HEK293 (cell line): ENCODE measurements at regions not wholly inside any gene's neighbourhood (a gene's known extent, or its start where the extent isn't known, plus 50 kb on each side); places are given as distances from the start of the nearest gene placed in this dataset.

Experiments
- CTCF ChIA-PET: fragments of 350-600 bp; formaldehyde crosslinking; extraction: SDS; loops from one replicate; lab custom pipeline; 2021; ENCODE audit warnings: antibody characterized with exemption; lab: Yijun Ruan, JAX
- POLR2A ChIA-PET: fragments of 300-600 bp; formaldehyde crosslinking; extraction: SDS; loops from one replicate; lab custom pipeline; 2020; ENCODE audit warnings: antibody characterized with exemption, inconsistent platforms; lab: Yijun Ruan, JAX
- H3K27ac ChIP-seq: fragments of 200-500 bp; sonication (Bioruptor generic); 2 replicates; pipeline ENCODE4 v1.5.1; 2014; ENCODE audit warnings: low read depth, low read length, control low read depth, inconsistent platforms; ENCODE audit errors: extremely low read depth
- H3K36me3 ChIP-seq, 2 experiments: fragments of 200-500 bp in 1 of 2; sonication (Bioruptor generic) in 1 of 2; 1 replicate in 1 of 2; 2 replicates in 1 of 2; pipeline ENCODE4 v1.5.1; 2014 to 2017; ENCODE audit warnings: inconsistent platforms in 2 of 2, low read length in 2 of 2; ENCODE audit not compliant: control insufficient read depth in 2 of 2, insufficient read depth in 1 of 2
- H3K4me1 ChIP-seq: fragments of 200-500 bp; sonication (Bioruptor generic); 2 replicates; pipeline ENCODE4 v1.5.1; 2014; ENCODE audit warnings: mild to moderate bottlenecking, low read length, inconsistent platforms; ENCODE audit not compliant: control insufficient read depth, insufficient read depth
- H3K4me3 ChIP-seq: 2 replicates; pipeline ENCODE4 v1.5.1; 2011; ENCODE audit warnings: low read depth, mild to moderate bottlenecking, control low read depth, low read length, moderate library complexity
- H3K9me3 ChIP-seq: fragments of 200-500 bp; sonication (Bioruptor generic); 2 replicates; pipeline ENCODE4 v1.5.1; 2014; ENCODE audit warnings: low read depth, low read length, inconsistent platforms; ENCODE audit not compliant: control insufficient read depth, insufficient read depth
- EGR2 ChIP-seq: fragments of 450-650 bp; formaldehyde crosslinking; IDR thresholded peaks from 2 replicates; pipeline ENCODE4 v1.5.1; 2016; ENCODE audit warnings: low read depth, missing biosample characterization, missing genetic modification characterization
- ZNF239 ChIP-seq: fragments of 450-650 bp; formaldehyde crosslinking; IDR thresholded peaks from 2 replicates; pipeline ENCODE4 v1.5.1; 2016; ENCODE audit warnings: missing biosample characterization, missing genetic modification characterization
- ZNF423 ChIP-seq: fragments of 450-650 bp; formaldehyde crosslinking; IDR thresholded peaks from 2 replicates; pipeline ENCODE4 v1.5.1; 2016; ENCODE audit warnings: missing biosample characterization, missing genetic modification characterization
- ZSCAN23 ChIP-seq: fragments of 450-650 bp; formaldehyde crosslinking; IDR thresholded peaks from 2 replicates; pipeline ENCODE4 v1.5.1; 2016; ENCODE audit warnings: missing biosample characterization, missing genetic modification characterization
- TF ChIP-seq, protein P1 (sequence below): fragments of 450-650 bp; formaldehyde crosslinking; IDR thresholded peaks from 2 replicates; pipeline ENCODE4 v1.5.1; 2016; ENCODE audit warnings: missing biosample characterization, missing genetic modification characterization
- TF ChIP-seq, protein P2 (sequence below): fragments of 450-650 bp; formaldehyde crosslinking; IDR thresholded peaks from 2 replicates; pipeline ENCODE4 v1.5.1; 2016; ENCODE audit warnings: missing biosample characterization, missing genetic modification characterization

DNA sequence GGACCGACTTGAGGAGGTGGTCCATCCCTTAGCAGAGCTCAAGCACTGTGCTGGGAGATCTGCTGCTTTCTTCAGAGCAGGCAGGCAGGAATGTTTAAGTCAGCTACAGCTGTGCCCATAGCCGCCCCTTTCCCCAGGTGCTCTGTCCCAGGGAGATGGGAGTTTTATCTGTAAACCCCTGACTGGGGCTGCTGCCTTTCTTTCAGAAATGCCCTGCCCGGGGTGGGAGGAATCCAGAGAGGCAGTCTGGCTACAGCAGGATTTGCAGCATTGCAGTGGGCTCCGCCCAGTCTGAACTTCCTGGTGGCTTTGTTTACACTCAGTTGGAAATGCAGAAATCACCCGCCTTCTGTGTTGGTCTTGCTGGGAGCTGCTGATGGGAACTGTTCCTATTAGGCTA is 51.2 kb upstream of the SEMA3A start:
- H3K36me3 ChIP-seq: no peaks in the 10 kb centered on the region
- H3K4me1 ChIP-seq: no peaks in the 10 kb centered on the region
- CTCF ChIA-PET: no interaction called here
- H3K27ac ChIP-seq: no peak overlapping the region
- POLR2A ChIA-PET: no interaction called here
- no peak overlapping the region for H3K4me3 ChIP-seq
- TF ChIP-seq ZSCAN23 (tag by site-specific recombination): no peak
- TF ChIP-seq, protein P1, sequence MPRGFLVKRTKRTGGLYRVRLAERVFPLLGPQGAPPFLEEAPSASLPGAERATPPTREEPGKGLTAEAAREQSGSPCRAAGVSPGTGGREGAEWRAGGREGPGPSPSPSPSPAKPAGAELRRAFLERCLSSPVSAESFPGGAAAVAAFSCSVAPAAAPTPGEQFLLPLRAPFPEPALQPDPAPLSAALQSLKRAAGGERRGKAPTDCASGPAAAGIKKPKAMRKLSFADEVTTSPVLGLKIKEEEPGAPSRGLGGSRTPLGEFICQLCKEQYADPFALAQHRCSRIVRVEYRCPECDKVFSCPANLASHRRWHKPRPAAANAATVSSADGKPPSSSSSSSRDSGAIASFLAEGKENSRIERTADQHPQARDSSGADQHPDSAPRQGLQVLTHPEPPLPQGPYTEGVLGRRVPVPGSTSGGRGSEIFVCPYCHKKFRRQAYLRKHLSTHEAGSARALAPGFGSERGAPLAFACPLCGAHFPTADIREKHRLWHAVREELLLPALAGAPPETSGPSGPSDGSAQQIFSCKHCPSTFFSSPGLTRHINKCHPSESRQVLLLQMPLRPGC (tag by site-specific recombination): no peak
- TF ChIP-seq, protein P2, sequence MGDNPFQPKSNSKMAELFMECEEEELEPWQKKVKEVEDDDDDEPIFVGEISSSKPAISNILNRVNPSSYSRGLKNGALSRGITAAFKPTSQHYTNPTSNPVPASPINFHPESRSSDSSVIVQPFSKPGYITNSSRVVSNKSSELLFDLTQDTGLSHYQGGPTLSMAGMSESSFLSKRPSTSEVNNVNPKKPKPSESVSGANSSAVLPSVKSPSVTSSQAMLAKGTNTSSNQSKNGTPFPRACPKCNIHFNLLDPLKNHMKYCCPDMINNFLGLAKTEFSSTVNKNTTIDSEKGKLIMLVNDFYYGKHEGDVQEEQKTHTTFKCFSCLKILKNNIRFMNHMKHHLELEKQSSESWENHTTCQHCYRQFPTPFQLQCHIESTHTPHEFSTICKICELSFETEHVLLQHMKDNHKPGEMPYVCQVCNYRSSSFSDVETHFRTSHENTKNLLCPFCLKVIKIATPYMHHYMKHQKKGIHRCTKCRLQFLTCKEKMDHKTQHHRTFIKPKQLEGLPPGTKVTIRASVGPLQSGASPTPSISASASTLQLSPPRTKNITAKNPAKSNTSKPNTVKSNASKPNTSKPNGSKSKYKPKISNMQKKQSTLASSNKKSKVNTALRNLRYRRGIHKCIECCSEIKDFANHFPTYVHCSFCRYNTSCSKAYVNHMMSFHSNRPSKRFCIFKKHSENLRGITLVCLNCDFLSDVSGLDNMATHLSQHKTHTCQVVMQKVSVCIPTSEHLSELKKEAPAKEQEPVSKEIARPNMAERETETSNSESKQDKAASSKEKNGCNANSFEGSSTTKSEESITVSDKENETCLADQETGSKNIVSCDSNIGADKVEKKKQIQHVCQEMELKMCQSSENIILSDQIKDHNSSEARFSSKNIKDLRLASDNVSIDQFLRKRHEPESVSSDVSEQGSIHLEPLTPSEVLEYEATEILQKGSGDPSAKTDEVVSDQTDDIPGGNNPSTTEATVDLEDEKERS (tag by site-specific recombination): no peak
- TF ChIP-seq ZNF423 (tag by site-specific recombination): no peak
- TF ChIP-seq EGR2: no peak
- TF ChIP-seq ZNF239 (tag by site-specific recombination): no peak
- H3K9me3 ChIP-seq: no peaks in the 10 kb centered on the region
